Liver (tissue), 3 donors: ENCODE measurements at regions not wholly inside any gene's neighbourhood (a gene's known extent, or its start where the extent isn't known, plus 50 kb on each side); places are given as distances from the start of the nearest gene placed in this dataset.

Experiments used
- EGR1 ChIP-seq, 2 donors: IDR thresholded peaks; 2 replicates each; pipeline ENCODE4 v1.6.1; 2016 to 2018; ENCODE audit warnings: antibody characterized with exemption in 2 of 2, low read depth in 2 of 2
- GABPA ChIP-seq, 2 donors: IDR thresholded peaks in 1 of 2; conservative IDR thresholded peaks in 1 of 2; 2 replicates each; pipeline ENCODE4 v1.6.1; 2016; ENCODE audit warnings: antibody characterized with exemption in 2 of 2, mild to moderate bottlenecking in 1 of 2, moderate library complexity in 1 of 2
- JUND ChIP-seq, 2 donors: IDR thresholded peaks; 2 replicates each; pipeline ENCODE4 v1.6.1; 2016; ENCODE audit warnings: antibody characterized with exemption in 2 of 2
- RXRA ChIP-seq, 2 donors: IDR thresholded peaks; 2 replicates each; pipeline ENCODE4 v1.6.1; 2017 to 2018; ENCODE audit warnings: antibody characterized with exemption in 2 of 2, mild to moderate bottlenecking in 1 of 2
- TAF1 ChIP-seq: conservative IDR thresholded peaks from 2 replicates; pipeline ENCODE4 v1.6.1; 2016; ENCODE audit warnings: antibody characterized with exemption, mild to moderate bottlenecking
- TF ChIP-seq, protein P1 (sequence below): fragments of 150-350 bp; IDR thresholded peaks from 2 replicates; pipeline ENCODE4 v1.5.1; 2017; ENCODE audit warnings: improper control_type of control experiment, low read depth, low read length; ENCODE audit not compliant: missing input control
- TF ChIP-seq, protein P2 (sequence below): IDR thresholded peaks from 2 replicates; pipeline ENCODE4 v1.6.1; 2016; ENCODE audit warnings: antibody characterized with exemption, mild to moderate bottlenecking
- donor health status: healthy.
- donor health status: healthy.

DNA sequence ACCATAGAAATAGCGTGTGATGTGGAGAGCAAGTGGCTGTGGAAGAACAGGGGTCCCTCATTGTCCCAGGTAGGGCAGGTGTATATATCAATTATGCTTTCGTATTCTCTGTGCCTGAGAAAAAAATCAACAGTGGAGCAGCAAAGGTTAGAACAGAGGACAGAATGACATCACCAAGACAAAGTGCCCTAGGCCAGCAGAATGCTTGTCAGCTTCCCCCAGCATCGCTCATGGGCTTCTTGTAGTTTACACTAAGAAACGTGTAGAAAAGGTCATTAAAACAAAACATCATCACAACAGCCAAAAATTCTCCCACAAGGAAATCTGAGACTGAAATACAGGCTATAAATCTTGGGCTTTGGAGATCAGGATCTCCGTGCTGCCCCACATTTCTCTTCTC is 288.0 kb downstream of the TDRD15 start:
- TF ChIP-seq, protein P1, sequence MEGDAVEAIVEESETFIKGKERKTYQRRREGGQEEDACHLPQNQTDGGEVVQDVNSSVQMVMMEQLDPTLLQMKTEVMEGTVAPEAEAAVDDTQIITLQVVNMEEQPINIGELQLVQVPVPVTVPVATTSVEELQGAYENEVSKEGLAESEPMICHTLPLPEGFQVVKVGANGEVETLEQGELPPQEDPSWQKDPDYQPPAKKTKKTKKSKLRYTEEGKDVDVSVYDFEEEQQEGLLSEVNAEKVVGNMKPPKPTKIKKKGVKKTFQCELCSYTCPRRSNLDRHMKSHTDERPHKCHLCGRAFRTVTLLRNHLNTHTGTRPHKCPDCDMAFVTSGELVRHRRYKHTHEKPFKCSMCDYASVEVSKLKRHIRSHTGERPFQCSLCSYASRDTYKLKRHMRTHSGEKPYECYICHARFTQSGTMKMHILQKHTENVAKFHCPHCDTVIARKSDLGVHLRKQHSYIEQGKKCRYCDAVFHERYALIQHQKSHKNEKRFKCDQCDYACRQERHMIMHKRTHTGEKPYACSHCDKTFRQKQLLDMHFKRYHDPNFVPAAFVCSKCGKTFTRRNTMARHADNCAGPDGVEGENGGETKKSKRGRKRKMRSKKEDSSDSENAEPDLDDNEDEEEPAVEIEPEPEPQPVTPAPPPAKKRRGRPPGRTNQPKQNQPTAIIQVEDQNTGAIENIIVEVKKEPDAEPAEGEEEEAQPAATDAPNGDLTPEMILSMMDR: no peak
- TF ChIP-seq, protein P2, sequence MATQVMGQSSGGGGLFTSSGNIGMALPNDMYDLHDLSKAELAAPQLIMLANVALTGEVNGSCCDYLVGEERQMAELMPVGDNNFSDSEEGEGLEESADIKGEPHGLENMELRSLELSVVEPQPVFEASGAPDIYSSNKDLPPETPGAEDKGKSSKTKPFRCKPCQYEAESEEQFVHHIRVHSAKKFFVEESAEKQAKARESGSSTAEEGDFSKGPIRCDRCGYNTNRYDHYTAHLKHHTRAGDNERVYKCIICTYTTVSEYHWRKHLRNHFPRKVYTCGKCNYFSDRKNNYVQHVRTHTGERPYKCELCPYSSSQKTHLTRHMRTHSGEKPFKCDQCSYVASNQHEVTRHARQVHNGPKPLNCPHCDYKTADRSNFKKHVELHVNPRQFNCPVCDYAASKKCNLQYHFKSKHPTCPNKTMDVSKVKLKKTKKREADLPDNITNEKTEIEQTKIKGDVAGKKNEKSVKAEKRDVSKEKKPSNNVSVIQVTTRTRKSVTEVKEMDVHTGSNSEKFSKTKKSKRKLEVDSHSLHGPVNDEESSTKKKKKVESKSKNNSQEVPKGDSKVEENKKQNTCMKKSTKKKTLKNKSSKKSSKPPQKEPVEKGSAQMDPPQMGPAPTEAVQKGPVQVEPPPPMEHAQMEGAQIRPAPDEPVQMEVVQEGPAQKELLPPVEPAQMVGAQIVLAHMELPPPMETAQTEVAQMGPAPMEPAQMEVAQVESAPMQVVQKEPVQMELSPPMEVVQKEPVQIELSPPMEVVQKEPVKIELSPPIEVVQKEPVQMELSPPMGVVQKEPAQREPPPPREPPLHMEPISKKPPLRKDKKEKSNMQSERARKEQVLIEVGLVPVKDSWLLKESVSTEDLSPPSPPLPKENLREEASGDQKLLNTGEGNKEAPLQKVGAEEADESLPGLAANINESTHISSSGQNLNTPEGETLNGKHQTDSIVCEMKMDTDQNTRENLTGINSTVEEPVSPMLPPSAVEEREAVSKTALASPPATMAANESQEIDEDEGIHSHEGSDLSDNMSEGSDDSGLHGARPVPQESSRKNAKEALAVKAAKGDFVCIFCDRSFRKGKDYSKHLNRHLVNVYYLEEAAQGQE: no peak
- TF ChIP-seq EGR1 (IDR thresholded peaks at IDR 0.05; ENCODE audit: low read depth in 2 of 2) (no peak), GABPA (IDR thresholded peaks at IDR 0.05 in 1 of 2, conservative IDR thresholded peaks at IDR 0.05 in 1 of 2) (no peak), RXRA (IDR thresholded peaks at IDR 0.05) (no peak), JUND (IDR thresholded peaks at IDR 0.05) (no peak), TAF1 (no peak)
